Stimulated activated effector memory CD8-positive, alpha-beta T cell treated with anti-CD3 and anti-CD28 coated beads, Interleukin-12 subunit alpha, Interleukin-12 subunit beta, amount 100 ng/mL, for 72 hours (primary cell): ENCODE measurements at regions not wholly inside any gene's neighbourhood (a gene's known extent, or its start where the extent isn't known, plus 50 kb on each side); places are given as distances from the start of the nearest gene placed in this dataset.

Source experiments
- ATAC-seq: fragments of 150-1000 bp; cut with Tn5 transposase; 2 replicates; pipeline ENCODE4 v1.10.0; 2021
- DNase-seq, 2 donors: peaks; one replicate each; pipeline ENCODE4 v3.0.0; 2021 to 2022; ENCODE audit warnings: low spot score in 2 of 2
- H3K27ac Mint-ChIP-seq: one replicate; pipeline ENCODE4 v1.8.0; 2022; ENCODE audit warnings: mild to moderate bottlenecking, mixed read lengths
- H3K36me3 Mint-ChIP-seq: one replicate; pipeline ENCODE4 v1.8.0; 2022; ENCODE audit warnings: mild to moderate bottlenecking, mixed read lengths
- H3K4me1 Mint-ChIP-seq: one replicate; pipeline ENCODE4 v1.8.0; 2022; ENCODE audit warnings: mixed read lengths
- H3K4me3 Mint-ChIP-seq: one replicate; pipeline ENCODE4 v1.8.0; 2022; ENCODE audit warnings: mild to moderate bottlenecking, mixed read lengths
- H3K9me3 Mint-ChIP-seq: one replicate; pipeline ENCODE4 v1.8.0; 2022; ENCODE audit warnings: mixed read lengths

DNA sequence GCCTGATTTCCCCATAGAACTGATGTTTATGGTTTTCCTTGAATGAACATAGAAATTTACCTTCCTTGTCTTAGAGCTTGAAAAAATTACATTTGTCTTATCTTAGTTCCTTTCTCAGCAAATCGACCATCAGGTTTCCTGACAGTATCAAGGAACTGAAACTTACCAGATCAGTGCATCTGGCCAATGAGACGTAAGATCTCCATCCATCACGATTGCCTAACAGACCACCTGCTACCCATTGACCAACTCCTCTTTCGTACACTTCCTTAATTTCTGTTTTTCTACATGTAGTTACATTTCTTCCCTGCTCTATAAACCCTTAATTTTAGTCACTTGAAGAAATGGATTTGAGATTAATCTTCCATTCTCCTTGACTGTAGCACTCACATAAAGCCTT lies 57.4 kb upstream of the TMPRSS15 start:
- no peaks in the 10 kb centered on the region for H3K4me1 Mint-ChIP-seq
- H3K27ac Mint-ChIP-seq: no peak overlapping the region
- no peak for DNase-seq
- no peak for ATAC-seq
- H3K4me3 Mint-ChIP-seq: no peak overlapping the region
- H3K9me3 Mint-ChIP-seq: peaks cover 11% of the 10 kb centered on the region
- H3K36me3 Mint-ChIP-seq: no peaks in the 10 kb centered on the region

DNA sequence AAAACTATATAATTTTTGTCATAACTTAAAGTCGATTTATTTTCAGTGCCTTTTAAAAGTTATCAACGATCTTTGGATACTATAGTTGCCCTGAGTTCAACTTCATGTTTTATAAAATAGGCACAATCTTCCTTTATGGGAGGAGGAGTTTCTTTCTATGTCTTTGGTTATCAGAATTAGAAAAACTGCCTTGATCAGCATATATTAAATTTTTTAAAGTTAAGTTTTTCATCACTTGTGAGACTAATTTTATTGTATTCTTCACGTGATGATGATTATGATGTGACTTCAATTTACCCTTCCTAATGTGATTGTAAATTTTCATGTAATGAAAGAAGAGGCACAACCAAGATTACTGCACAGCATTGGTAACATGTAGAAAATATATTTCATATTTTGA lies 58.2 kb upstream of the TMPRSS15 start:
- Mint-ChIP-seq H3K36me3 (no peaks in the 10 kb centered on the region), H3K4me3 (no peak overlapping the region), H3K9me3 (peaks cover 11% of the 10 kb centered on the region), H3K4me1 (no peaks in the 10 kb centered on the region), H3K27ac (no peak overlapping the region)
- ATAC-seq: no peak
- DNase-seq: no peak

DNA sequence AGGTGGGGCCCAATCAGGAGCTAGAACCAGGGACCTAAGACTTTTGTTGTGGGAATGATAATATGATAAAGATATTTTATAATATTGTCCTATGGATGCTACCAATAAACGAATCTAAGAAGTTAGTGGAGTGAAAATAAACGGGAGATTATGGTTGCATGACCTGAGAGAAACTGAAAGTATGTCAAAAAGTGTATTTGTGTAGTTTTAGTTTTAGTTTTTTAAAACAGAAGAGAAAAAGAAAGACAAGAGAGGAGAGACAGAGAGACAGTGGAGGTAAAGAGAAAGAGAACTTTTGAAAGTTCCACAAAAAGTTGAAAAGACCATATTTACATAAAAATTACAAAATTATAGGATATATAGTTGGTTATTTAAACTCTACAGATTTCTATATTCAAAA lies 64.1 kb upstream of the TMPRSS15 start:
- no peak for ATAC-seq
- H3K36me3 Mint-ChIP-seq: no peaks in the 10 kb centered on the region
- no peak overlapping the region for H3K27ac Mint-ChIP-seq

DNA sequence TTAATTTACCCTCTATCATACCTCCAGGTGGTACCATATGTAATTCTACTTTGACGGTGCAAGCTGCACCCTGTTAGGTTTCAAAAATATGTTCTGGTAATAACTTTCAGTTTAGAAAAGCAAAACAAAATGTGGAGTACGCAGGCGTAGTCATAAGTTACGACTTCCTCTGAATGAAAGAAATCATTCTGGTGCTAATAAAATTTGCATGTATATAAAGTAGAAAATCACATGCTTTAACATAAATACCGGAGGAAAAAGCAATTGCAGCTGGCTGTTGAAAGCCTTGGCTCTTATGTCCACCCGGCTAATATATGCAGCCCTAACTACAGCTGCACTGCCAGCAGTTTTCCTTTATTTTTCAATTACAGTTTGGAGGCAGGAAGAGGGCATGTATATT lies 65.2 kb upstream of the TMPRSS15 start:
- Mint-ChIP-seq H3K36me3 (no peaks in the 10 kb centered on the region), H3K4me1 (no peaks in the 10 kb centered on the region), H3K9me3 (peaks cover 10% of the 10 kb centered on the region), H3K27ac (no peak overlapping the region), H3K4me3 (no peak overlapping the region)
- ATAC-seq (no peak), DNase-seq (no peak)

More for the DNA sequence above, 64.1 kb upstream of the TMPRSS15 start:
- Mint-ChIP-seq H3K4me1 (no peaks in the 10 kb centered on the region), H3K9me3 (peaks cover 16% of the 10 kb centered on the region), H3K4me3 (no peak overlapping the region)
- DNase-seq: no peak

DNA sequence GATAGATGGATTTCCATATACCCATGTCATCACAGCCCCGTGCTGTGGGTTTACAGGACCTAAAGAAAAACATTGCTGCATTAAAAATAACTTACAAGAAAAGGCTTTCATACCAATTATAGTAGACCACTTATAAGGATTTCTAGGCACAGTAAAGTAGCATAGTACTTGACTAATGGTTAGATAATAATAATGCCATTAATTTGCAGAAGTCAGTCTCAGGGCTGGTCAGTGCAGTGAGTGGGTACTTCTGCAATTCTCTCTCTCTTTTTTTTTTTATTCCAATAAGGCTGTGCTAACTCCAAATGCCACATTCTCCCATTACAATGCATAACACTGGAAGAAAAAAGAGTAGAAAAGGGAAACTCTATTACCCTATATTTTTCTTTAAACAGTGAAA lies 73.1 kb upstream of the TMPRSS15 start:
- ATAC-seq: no peak
- Mint-ChIP-seq H3K9me3 (peaks cover 5% of the 10 kb centered on the region), H3K4me3 (no peak overlapping the region), H3K27ac (no peak overlapping the region), H3K36me3 (no peaks in the 10 kb centered on the region), H3K4me1 (no peaks in the 10 kb centered on the region)
- no peak for DNase-seq

DNA sequence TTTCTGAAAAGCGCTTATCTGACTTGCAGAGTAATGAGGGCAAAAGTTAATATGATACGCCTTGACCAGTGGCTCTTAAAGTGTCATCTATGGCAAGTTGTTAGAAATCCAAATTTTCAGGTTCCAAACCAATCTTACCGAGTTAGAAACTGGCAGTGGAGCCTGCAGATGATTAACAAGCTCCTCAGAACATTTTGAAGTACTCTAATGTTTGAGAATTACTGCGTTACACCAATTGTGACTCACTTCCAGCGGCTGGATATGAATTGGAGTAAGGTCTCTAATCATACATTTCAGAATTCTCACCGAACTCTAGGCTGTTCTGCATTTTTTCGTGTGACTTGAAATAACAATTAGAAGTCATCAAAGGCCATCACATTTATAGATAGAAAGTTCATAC lies 73.5 kb upstream of the TMPRSS15 start:
- Mint-ChIP-seq H3K4me3 (no peak overlapping the region), H3K4me1 (no peaks in the 10 kb centered on the region), H3K27ac (no peak overlapping the region), H3K9me3 (peaks cover 5% of the 10 kb centered on the region), H3K36me3 (no peaks in the 10 kb centered on the region)
- ATAC-seq: no peak
- DNase-seq: no peak

DNA sequence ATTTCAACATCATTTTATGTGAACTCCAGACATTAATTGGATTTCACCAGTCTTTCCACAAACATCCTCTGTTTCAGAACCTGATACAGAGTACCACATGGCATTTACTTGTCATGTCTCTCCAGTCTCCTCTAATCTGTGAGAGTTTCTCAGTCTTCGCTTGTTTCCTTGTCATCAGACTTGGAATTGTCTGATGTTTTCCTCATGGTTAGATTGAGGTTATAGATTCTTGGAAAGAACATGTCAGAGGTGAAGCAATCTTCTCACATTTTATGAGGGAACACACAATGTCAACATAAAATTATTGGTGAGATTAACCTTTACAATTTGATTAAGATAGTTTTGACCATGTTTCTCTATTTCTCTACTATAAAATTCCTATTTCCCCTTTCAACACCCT lies 74.9 kb upstream of the TMPRSS15 start:
- Mint-ChIP-seq H3K4me1 (no peaks in the 10 kb centered on the region), H3K36me3 (no peaks in the 10 kb centered on the region), H3K27ac (no peak overlapping the region), H3K4me3 (no peak overlapping the region), H3K9me3 (peaks cover 5% of the 10 kb centered on the region)
- no peak for ATAC-seq
- DNase-seq: no peak

DNA sequence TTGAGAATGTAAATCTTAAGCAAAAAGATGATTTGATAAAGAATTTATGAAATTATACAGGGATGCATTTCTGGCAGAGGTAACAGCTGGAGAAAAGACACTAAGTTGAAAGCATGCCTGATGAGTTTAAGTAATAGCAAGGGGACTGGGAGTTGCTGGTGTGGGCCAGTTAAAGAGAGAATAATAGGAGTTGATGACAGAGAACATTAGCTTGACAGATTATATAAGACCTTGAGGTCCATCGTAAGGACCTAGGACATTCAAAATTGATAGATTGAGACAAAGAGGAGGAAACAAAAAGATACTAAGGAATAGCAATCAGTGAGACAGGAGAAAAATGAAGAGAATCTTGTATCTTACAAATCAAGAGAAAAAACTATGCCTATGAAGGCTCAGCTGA lies 84.7 kb upstream of the TMPRSS15 start:
- no peaks in the 10 kb centered on the region for H3K4me1 Mint-ChIP-seq
- no peaks in the 10 kb centered on the region for H3K36me3 Mint-ChIP-seq
- H3K27ac Mint-ChIP-seq: no peak overlapping the region
- ATAC-seq: no peak
- H3K4me3 Mint-ChIP-seq: no peak overlapping the region
- no peak for DNase-seq
- H3K9me3 Mint-ChIP-seq: peaks cover 2% of the 10 kb centered on the region

DNA sequence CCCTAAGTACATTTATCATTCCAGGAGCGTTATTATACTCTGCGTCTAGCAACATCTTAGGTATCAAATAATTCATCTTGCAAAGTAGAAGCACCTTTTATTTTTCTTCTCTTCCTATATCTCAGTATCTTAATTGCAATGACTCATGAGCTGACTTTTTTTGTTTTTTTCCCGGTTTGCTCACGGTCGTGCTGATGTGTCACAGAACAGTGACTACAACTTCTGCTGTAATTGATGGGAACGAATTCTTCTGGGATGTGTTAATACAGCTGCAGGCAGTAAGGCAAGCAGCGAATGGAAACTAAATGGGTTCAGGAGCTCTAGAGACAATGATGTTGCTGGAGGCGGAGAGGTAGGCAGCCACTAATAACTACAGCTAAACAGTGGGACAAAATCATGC lies 89.8 kb upstream of the TMPRSS15 start:
- no peaks in the 10 kb centered on the region for H3K36me3 Mint-ChIP-seq
- ATAC-seq: no peak
- H3K4me3 Mint-ChIP-seq: no peak overlapping the region
- no peaks in the 10 kb centered on the region for H3K4me1 Mint-ChIP-seq
- H3K9me3 Mint-ChIP-seq: peaks cover 2% of the 10 kb centered on the region
- DNase-seq: no peak
- H3K27ac Mint-ChIP-seq: no peak overlapping the region

DNA sequence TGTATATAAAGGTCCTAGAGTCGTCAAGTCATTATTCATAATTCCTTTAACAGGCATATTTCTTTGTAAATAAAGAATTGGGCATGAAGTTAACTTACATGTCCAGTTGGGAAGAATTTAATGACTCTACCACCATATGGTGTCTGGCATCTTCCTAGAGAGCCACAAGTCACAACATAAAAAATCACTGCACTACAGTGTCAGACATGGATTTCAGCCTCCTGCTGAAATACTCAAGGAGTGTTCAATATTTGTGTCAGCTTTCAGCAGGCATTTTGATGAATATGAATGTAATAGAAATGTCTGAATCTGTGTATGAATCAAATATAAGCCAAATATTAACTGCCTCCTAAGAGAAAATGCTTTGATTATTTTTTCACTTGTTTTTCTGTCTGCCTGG lies 91.9 kb upstream of the TMPRSS15 start:
- Mint-ChIP-seq H3K9me3 (peaks cover 2% of the 10 kb centered on the region), H3K4me3 (no peak overlapping the region), H3K27ac (no peak overlapping the region), H3K4me1 (no peaks in the 10 kb centered on the region), H3K36me3 (no peaks in the 10 kb centered on the region)
- no peak for DNase-seq
- ATAC-seq: no peak

DNA sequence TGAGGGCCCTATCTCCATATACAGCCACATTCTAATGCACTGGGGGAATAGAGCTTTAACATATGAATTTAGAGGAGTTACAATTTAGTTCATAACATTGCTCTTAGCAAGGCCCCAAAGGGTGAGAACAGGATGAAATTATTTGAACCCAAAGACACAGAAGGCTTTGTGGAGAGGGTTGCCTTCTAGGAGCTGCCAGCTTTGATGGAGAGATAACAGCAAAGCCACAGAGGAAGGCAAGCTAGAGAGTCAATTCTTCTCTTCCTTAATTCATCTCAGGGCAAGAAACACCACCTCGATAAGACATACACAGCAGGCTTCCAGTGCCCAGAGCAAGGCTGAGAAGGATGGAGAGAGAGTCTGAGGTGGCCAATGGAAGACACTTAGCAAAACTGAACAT lies 94.8 kb upstream of the TMPRSS15 start:
- ATAC-seq (no peak), DNase-seq (no peak)
- no peaks in the 10 kb centered on the region for H3K4me1 Mint-ChIP-seq
- no peak overlapping the region for H3K27ac Mint-ChIP-seq
- peaks cover 5% of the 10 kb centered on the region for H3K9me3 Mint-ChIP-seq
- no peaks in the 10 kb centered on the region for H3K36me3 Mint-ChIP-seq
- H3K4me3 Mint-ChIP-seq: no peak overlapping the region

DNA sequence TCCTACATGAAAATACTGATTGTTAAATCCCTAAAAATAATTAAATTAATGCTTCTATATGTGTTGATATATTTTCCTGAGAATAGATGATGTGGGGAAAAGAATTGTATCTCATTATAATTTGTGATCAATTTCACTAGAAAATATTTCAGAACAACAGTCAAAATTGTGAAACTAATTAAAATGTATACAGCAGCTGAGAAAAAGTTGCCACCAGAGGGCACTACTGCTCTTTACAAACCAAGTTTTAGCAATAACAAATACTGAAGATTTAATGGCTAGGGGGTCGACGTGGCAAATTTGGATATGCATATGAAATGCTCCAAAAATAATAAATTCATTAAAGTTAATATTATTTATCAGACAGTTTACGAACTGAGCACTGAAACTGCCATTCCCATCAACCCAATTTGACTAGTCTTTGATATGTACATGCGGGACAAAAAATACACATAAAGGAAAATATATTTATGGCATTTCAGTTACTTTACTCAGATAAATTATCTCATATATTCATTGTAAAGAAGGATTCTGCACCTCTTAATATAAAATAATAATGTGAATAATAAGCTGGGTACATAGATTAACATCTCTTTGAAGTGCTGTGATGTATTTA lies 96.3 kb upstream of the TMPRSS15 start:
- Mint-ChIP-seq H3K27ac (no peak overlapping the region), H3K9me3 (peaks cover 5% of the 10 kb centered on the region), H3K4me3 (no peak overlapping the region), H3K36me3 (no peaks in the 10 kb centered on the region), H3K4me1 (no peaks in the 10 kb centered on the region)
- DNase-seq (no peak), ATAC-seq (no peak)

DNA sequence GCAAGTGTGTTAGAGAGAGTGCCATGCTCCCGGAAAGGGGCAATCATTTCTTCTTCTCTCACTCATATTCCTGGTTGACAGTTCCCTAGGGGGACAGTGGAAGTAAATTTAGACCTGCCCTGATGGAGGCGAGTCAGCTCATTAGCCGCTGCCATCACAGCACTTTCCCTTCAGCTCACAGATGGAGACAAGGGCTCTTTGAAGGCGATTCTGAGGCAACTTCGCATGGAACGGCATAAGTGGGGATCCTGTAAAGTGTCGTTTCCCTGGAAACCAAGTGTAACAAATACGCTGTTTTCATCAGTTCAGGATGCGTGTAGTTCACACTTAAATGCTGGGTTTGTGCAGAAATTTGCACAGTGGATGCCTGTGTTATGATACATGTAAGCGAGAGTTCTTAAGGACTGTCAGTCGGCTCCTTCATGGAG lies 114.5 kb upstream of the TMPRSS15 start:
- no peak for ATAC-seq
- no peaks in the 10 kb centered on the region for H3K36me3 Mint-ChIP-seq
- H3K27ac Mint-ChIP-seq: no peak overlapping the region
- H3K4me1 Mint-ChIP-seq: no peaks in the 10 kb centered on the region
- peaks cover 2% of the 10 kb centered on the region for H3K9me3 Mint-ChIP-seq
- no peak overlapping the region for H3K4me3 Mint-ChIP-seq
- DNase-seq: no peak

DNA sequence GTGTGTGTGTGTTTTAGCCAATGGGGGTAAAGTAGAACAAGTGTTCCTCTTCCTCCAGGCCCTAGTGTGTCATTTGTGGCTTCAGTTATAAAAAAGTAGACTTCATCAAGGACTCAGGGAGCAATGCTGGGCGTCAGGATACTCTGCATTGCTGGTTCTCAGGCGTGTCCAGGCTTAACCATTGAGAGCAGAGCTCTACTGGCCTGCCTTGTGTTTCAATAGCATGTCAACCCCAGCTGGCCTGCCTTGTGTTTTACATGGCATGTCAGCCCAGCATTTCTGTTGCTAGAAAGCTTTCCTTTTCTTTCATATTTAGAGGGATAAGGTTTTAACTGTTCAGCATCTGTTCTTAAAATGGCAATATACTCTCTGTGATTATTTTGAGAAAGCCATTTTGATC lies 117.6 kb upstream of the TMPRSS15 start:
- ATAC-seq (no peak), DNase-seq (no peak)
- H3K9me3 Mint-ChIP-seq: peaks cover 3% of the 10 kb centered on the region
- no peak overlapping the region for H3K4me3 Mint-ChIP-seq
- no peak overlapping the region for H3K27ac Mint-ChIP-seq
- no peaks in the 10 kb centered on the region for H3K36me3 Mint-ChIP-seq
- H3K4me1 Mint-ChIP-seq: no peaks in the 10 kb centered on the region

DNA sequence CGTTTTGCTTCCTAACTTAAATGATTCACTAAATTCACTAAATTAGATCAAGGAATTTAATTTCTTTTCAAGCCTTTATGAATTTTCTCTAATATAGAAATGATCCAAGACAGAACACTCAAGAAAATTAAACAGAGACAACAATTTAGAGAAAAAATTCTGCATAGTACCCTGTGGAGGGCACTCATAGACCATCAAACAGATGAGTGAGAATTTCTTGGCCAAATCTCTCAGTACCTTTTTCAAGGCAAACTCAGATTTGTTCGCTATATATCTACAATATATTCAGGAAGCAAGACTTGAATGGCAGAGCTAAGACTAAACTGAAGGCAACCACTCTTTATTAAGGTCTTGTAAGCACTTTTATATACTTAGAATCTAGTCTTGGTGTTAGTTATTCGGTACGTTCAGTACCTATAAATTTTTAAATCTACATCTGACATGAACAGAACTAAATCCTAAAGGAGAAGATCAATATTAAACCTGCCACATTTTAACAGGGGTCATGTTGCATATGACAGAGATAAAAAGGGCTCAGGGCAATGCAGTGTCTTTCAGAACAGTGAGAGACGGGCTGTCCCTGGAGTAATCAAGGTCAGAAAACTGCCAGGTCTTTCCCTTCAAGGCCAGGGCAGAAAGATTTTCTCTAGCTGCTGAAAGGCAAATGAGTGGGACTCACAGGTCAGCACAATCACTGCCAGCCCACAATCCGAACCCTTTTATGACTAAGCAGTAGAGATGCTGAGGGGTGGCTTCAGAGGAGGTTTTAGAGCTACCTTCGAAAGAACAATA lies 118.8 kb upstream of the TMPRSS15 start:
- ATAC-seq (no peak), DNase-seq (no peak)
- H3K36me3 Mint-ChIP-seq: no peaks in the 10 kb centered on the region
- H3K27ac Mint-ChIP-seq: no peak overlapping the region
- no peak overlapping the region for H3K4me3 Mint-ChIP-seq
- H3K9me3 Mint-ChIP-seq: peaks cover 3% of the 10 kb centered on the region
- no peaks in the 10 kb centered on the region for H3K4me1 Mint-ChIP-seq

DNA sequence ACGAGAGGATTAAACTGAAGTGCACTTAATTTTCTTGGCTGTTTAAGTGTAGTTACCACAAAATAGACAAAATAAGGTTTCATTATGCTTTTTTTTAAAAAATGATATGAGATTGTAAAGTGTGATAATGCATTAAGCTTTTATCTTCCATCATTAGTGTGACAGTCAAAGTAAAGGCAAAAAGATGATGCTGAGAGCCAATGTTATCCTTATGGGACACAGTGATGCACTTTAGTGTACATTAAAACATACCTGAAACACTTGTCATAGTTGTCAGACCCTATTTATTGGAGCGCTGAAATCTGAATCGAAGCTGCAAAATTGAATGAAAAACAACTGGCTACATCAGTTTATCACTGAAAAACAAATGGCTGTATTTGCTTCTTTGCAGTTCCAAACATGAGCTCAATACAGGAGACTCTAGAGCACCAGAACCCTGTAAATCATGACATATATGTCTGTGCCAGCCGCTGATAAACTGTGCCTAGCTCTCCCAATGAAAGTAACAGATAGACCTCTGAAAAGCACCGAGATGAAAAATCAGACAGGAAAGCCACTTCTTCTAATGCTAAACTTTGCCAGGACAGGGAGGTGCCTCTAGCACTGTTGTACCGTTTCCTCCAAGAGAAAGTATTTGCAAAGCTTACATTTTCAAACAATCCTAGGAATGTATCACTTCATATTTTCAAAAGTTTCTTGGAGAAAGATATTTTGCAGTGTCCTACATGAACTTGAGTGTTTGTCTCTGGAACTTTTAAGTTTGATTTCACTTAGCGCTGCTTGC lies 120.7 kb upstream of the TMPRSS15 start:
- Mint-ChIP-seq H3K36me3 (no peaks in the 10 kb centered on the region), H3K4me3 (no peak overlapping the region), H3K4me1 (no peaks in the 10 kb centered on the region), H3K27ac (no peak overlapping the region), H3K9me3 (peaks cover 3% of the 10 kb centered on the region)
- ATAC-seq: no peak
- DNase-seq: no peak
